ENCODE measurements at regions not wholly inside any gene's neighbourhood (a gene's known extent, or its start where the extent isn't known, plus 50 kb on each side); places are given as distances from the start of the nearest gene placed in this dataset.

DNA sequence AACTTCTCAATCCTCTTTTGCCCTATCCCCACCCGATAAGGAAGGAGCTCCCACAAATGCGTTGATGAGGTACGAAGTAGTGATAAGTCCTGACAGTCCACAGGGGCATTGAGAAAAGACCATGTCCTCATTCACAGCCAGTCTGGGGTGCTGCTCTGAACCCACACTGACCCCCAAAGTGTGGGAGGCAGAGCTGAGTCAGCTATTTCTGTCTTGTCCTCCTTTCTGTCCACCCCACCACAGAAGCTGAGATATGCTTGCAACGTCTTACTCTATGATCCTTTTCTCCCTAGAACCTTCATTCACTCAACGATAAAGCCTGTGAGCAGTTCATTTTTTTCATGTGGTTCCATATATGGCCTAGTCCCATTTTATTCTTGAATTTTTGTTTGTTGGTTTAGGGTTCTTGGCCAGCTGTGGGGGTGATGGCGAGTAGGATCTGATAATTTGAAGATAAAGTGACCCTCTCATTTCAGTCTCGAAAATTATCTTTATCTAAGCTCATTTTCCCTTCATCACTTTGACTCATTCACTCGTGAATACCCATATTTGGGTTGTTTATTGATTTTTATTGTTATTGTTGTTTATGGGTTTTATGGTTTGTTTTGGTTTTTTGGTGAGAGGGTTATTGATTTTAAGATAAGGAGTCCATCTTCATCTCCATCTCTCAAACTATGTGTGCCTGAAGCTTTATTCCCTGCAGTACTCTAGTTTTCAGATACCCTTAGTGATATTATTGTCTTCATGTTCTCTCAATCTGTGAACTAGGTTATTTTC is 58.5 kb upstream of the ZNF366 start:
- Histone ChIP-seq H4K8ac (ENCODE audit: extremely low read depth, insufficient read depth, low read length) (no peak overlapping the region), H3K23me2 (ENCODE audit: low read depth, low read length) (no peaks in the 10 kb centered on the region), H3K9me3 (ENCODE audit: insufficient read depth in 2 of 2, low read depth in 1 of 2, low read length in 1 of 2) (no peaks in the 10 kb centered on the region), H2BK5ac (ENCODE audit: low read depth, low read length) (no peak overlapping the region), H2BK120ac (replicated peaks; ENCODE audit: low read depth, low read length) (no peak overlapping the region), H4K20me1 (replicated peaks in 1 of 2; ENCODE audit: control insufficient read depth in 1 of 2, insufficient read depth in 2 of 2, low read length in 2 of 2) (no peaks in the 10 kb centered on the region), H2BK12ac (ENCODE audit: low read depth, low read length) (no peak overlapping the region), H4K91ac (replicated peaks; ENCODE audit: insufficient read length, low read length) (no peak overlapping the region), H2BK20ac (ENCODE audit: low read length) (no peak overlapping the region), H3K36me3 (ENCODE audit: control insufficient read depth in 2 of 4, insufficient read depth in 4 of 4, low read length in 3 of 4) (no peaks in the 10 kb centered on the region), H3K27me3 (replicated peaks in 1 of 4; ENCODE audit: control insufficient read depth in 3 of 4, extremely low read depth in 1 of 4, insufficient read depth in 3 of 4, low read length in 3 of 4) (no peaks in the 10 kb centered on the region), H2BK15ac (ENCODE audit: low read length) (no peak overlapping the region), H4K5ac (ENCODE audit: insufficient read length, low read depth, low read length) (no peak overlapping the region), H3K23ac (ENCODE audit: insufficient read length) (no peak overlapping the region), H3K9ac (replicated peaks in 1 of 4; ENCODE audit: extremely low read depth in 1 of 4, low read depth in 3 of 4, low read length in 3 of 4) (no peak overlapping the region), H3K4me3 (ENCODE audit: extremely low read depth in 1 of 4, insufficient read depth in 2 of 4, low read depth in 3 of 4, low read length in 4 of 4) (no peak overlapping the region), H2AK5ac (ENCODE audit: low read depth, low read length) (no peak overlapping the region), H2AFZ (ENCODE audit: low read length) (no peak overlapping the region), H3K79me1 (ENCODE audit: low read depth, low read length) (no peaks in the 10 kb centered on the region), H3K27ac (ENCODE audit: low read depth, low read length) (no peak overlapping the region), H3K4me1 (replicated peaks in 1 of 4; ENCODE audit: control insufficient read depth in 3 of 4, insufficient read depth in 4 of 4, low read length in 3 of 4) (peaks cover 0 to 7% (median 2%) of the 10 kb centered on the region in 4 experiments; a peak in 2 of 7 replicates), H3K56ac (replicated peaks; ENCODE audit: insufficient read length, low read depth, low read length) (no peak overlapping the region), H3K4ac (replicated peaks; ENCODE audit: insufficient read length, low read depth, low read length) (no peak overlapping the region), H3K14ac (ENCODE audit: insufficient read length) (no peak overlapping the region), H3K18ac (ENCODE audit: extremely low read depth, low read length) (no peak overlapping the region), H3K79me2 (ENCODE audit: control insufficient read depth in 1 of 2, insufficient read depth in 2 of 2, low read length in 2 of 2) (no peaks in the 10 kb centered on the region), H3K4me2 (ENCODE audit: insufficient read depth in 1 of 2, low read depth in 2 of 2, low read length in 2 of 2) (no peak overlapping the region)
- FAIRE-seq (no peak), DNase-seq (ENCODE audit: low read depth in 1 of 2, low spot score in 2 of 2) (no peak)
- ChIA-PET CTCF (ENCODE audit: partially characterized antibody) (interaction anchor here (0.6 to 1.4 kb wide), 5 partner anchors 9 to 162 kb away, joined by 3 to 4 read pairs (median 3); no protein-coding TSS in a partner anchor), POLR2A (ENCODE audit: partially characterized antibody) (interaction anchor here (0.5 to 0.9 kb wide), 2 partner anchors 8 to 9 kb away, joined by 3 read pairs; no protein-coding TSS in a partner anchor)
- 93% methylated on average over 8 of the region's 8 CpGs; no CpG with 5 or more reads in 1 of the 2 experiments for WGBS, 2 experiments (ENCODE audit: extremely low coverage in 1 of 2, insufficient coverage in 1 of 2, insufficient read length in 1 of 2, insufficient replicate concordance in 2 of 2, low coverage in 1 of 2, low lambda C conversion rate in 2 of 2, missing lambda C conversion rate in 1 of 2)
- TF ChIP-seq SUZ12 (IDR thresholded peaks at IDR 0.05; ENCODE audit: low read length), result no peak
- TF ChIP-seq, protein P1, sequence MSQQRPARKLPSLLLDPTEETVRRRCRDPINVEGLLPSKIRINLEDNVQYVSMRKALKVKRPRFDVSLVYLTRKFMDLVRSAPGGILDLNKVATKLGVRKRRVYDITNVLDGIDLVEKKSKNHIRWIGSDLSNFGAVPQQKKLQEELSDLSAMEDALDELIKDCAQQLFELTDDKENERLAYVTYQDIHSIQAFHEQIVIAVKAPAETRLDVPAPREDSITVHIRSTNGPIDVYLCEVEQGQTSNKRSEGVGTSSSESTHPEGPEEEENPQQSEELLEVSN (IDR thresholded peaks at IDR 0.05), result no peak
- TF ChIP-seq, protein P2, sequence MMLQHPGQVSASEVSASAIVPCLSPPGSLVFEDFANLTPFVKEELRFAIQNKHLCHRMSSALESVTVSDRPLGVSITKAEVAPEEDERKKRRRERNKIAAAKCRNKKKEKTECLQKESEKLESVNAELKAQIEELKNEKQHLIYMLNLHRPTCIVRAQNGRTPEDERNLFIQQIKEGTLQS (IDR thresholded peaks at IDR 0.05; ENCODE audit: insufficient read depth, low read depth, low read length), result no peak
- no peak for TF ChIP-seq SAP30 (IDR thresholded peaks at IDR 0.05; ENCODE audit: insufficient read depth, insufficient replicate concordance, low read length)
- no peak for TF ChIP-seq POLR2A (IDR thresholded peaks at IDR 0.05; ENCODE audit: control extremely low read depth in 1 of 2, low read depth in 2 of 2, low read length in 2 of 2)
- TF ChIP-seq HDAC2 (IDR thresholded peaks at IDR 0.05; ENCODE audit: borderline replicate concordance in 1 of 2, low read depth in 2 of 2, low read length in 2 of 2), result no peak
- TF ChIP-seq, protein P3, sequence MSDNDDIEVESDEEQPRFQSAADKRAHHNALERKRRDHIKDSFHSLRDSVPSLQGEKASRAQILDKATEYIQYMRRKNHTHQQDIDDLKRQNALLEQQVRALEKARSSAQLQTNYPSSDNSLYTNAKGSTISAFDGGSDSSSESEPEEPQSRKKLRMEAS (IDR thresholded peaks at IDR 0.05), result no peak
- no peak for TF ChIP-seq TBP (IDR thresholded peaks at IDR 0.05; ENCODE audit: low read depth, low read length)
- no peak for TF ChIP-seq EP300 (IDR thresholded peaks at IDR 0.05; ENCODE audit: borderline replicate concordance in 1 of 2, low read depth in 2 of 2, low read length in 2 of 2)
- TF ChIP-seq CHD2 (IDR thresholded peaks at IDR 0.05; ENCODE audit: low read length), result no peak
- no peak for TF ChIP-seq RXRA (IDR thresholded peaks at IDR 0.05; ENCODE audit: insufficient read depth, low read depth, low read length)

All from H1 (cell line).